Hepatic stellate cell (primary cell): ENCODE measurements at regions not wholly inside any gene's neighbourhood (a gene's known extent, or its start where the extent isn't known, plus 50 kb on each side); places are given as distances from the start of the nearest gene placed in this dataset.
"Not testable (repeated sequence)": the region's sequence is repeated elsewhere in the genome, so short reads cannot be mapped to it uniquely, and the experiment has no call there.

Source experiments
- DNase-seq: peaks from one replicate; pipeline ENCODE4 v3.0.0; 2011; ENCODE audit warnings: low spot score

GRCh38 chr10:35784751-35785150 is 142.7 kb upstream of the FZD8 start:
- DNase-seq = no peak

- DNase-seq = no peak
Measured at GRCh38 chr10:35783305-35783838, 141.3 kb upstream of the FZD8 start.

GRCh38 chr10:35781643-35782035 is 139.5 kb upstream of the FZD8 start:
- DNase-seq = no peak

- no peak for DNase-seq
Measured at GRCh38 chr10:35780970-35781642, 139.0 kb upstream of the FZD8 start.

GRCh38 chr10:35778306-35778705 is 136.2 kb upstream of the FZD8 start:
- no peak for DNase-seq

GRCh38 chr10:35776557-35776956 is 134.5 kb upstream of the FZD8 start:
- DNase-seq = not testable (repeated sequence)

GRCh38 chr10:35774109-35774508 is 132.0 kb upstream of the FZD8 start:
- DNase-seq = no peak

GRCh38 chr10:35770817-35771355 is 128.8 kb upstream of the FZD8 start:
- DNase-seq = no peak

- DNase-seq = no peak
Measured at GRCh38 chr10:35769795-35770194, 127.7 kb upstream of the FZD8 start.

GRCh38 chr10:35768731-35769130 is 126.6 kb upstream of the FZD8 start:
- no peak for DNase-seq

- no peak for DNase-seq
Measured at GRCh38 chr10:35768011-35768410, 125.9 kb upstream of the FZD8 start.

GRCh38 chr10:35765996-35766395 is 123.9 kb upstream of the FZD8 start:
- DNase-seq = no peak

- no peak for DNase-seq
Measured at GRCh38 chr10:35765066-35765527, 123.0 kb upstream of the FZD8 start.

GRCh38 chr10:35762311-35763030 is 120.4 kb upstream of the FZD8 start:
- DNase-seq = no peak

- DNase-seq = no peak
Measured at GRCh38 chr10:35758076-35758475, 116.0 kb upstream of the FZD8 start.

GRCh38 chr10:35754519-35754918 is 112.4 kb upstream of the FZD8 start:
- no peak for DNase-seq

GRCh38 chr10:35752469-35753461 is 110.7 kb upstream of the FZD8 start:
- no peak for DNase-seq

- no peak for DNase-seq
Measured at GRCh38 chr10:35751347-35751746, 109.3 kb upstream of the FZD8 start.

- no peak for DNase-seq
Measured at GRCh38 chr10:35749230-35749629, 107.1 kb upstream of the FZD8 start.

- DNase-seq = no peak
Measured at GRCh38 chr10:35745617-35746403, 103.7 kb upstream of the FZD8 start.

GRCh38 chr10:35743851-35744250 is 101.8 kb upstream of the FZD8 start:
- DNase-seq = no peak
